GM18870 (cell line): ENCODE measurements at regions not wholly inside any gene's neighbourhood (a gene's known extent, or its start where the extent isn't known, plus 50 kb on each side); places are given as distances from the start of the nearest gene placed in this dataset.
A peak's percentile ranks its signal among the peaks of the same experiment; 100 is the strongest.
"Not testable (repeated sequence)": the region's sequence is repeated elsewhere in the genome, so short reads cannot be mapped to it uniquely, and the experiment has no call there.

Experiments
- ATAC-seq: cut with Tn5 transposase; IDR thresholded peaks from one replicate; pipeline ENCODE4 v1.9.1; 2021; ENCODE audit warnings: moderate library complexity; ENCODE audit not compliant: unreplicated experiment

DNA sequence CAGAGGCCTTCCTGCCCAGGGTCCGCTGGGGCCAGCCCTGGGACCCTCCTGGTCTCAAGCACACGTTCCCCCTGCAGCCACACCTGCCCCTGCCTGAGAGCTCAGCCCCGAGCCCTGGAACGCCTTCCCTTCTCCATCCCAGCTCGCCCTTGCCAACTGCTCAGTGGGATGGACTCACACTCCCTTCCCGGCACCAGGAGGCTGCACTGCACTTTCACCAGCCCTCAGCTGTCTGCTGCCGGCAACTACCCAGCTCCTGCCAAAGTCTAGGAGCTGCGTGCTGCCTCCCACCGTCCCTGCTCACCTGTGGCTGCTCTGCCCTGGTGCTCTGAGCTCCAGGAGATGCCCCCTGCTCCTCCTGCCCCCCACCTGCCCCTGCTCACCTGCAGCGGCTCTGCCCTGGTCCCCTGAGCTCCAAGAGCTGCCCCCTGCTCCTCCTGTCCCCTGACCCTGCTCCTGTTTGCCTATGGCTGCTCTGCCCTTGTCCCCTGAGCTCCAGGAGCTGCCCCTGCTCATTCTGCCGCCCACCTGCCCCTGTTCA lies 246.4 kb downstream of the TMEM121 start:
- not testable (repeated sequence) for ATAC-seq

GRCh38 chr14:105773584-105773983 lies 247.2 kb downstream of the TMEM121 start:
- ATAC-seq: no peak

DNA sequence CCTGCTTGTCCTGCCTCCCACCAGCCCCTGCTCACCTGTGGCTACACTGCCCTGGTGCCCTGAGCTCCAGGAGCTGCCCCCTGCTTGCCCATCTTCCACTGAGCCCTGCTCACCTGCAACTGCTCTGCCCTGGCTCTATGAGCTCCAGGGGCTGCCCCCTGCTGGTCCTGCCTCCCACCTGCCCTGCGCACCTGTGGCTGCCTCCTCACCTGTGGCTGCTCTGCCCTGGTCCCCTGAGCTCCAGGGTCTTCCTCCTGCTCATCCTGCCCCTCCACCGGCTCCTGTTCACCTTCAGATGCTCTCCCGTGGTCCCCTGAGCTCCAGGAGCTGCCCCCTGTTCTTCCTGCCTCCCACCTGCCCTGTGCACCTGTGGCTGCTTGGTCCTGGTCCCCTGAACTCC lies 247.6 kb downstream of the TMEM121 start:
- ATAC-seq: no peak

- not testable (repeated sequence) for ATAC-seq
Observed at GRCh38 chr14:105774585-105775348, 248.4 kb downstream of the TMEM121 start.

DNA sequence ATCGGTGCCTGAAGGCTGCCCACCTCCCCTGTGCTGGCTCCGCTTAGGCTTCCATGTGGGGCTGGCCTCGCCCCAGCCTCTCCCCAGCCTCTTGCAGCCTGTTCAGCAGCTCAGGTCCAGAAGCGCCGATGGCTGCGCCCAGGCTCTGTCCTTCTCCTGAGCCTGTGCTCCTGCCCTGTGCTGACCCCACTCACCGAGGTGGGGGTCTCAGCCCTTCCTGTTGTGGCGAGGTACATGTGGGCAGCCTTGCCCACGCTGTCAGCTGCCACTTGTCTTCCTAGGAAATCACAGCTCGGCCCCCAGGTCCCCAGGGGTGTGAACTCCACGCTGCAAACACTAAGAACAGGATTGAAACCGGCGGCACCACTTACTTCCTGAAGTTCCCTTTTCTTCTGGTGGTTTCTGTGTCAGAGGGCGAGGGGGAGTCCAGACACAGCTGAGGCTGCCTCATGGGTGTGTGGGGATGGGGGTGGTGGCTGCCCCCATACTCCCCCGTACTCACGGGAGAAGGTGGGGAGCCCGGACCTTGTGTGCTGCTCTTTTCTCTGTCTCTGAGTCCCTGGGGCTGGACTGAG lies 249.1 kb downstream of the TMEM121 start:
- ATAC-seq: not testable (repeated sequence)

- not testable (repeated sequence) for ATAC-seq
Observed at GRCh38 chr14:105776112-105776511, 249.7 kb downstream of the TMEM121 start.

DNA sequence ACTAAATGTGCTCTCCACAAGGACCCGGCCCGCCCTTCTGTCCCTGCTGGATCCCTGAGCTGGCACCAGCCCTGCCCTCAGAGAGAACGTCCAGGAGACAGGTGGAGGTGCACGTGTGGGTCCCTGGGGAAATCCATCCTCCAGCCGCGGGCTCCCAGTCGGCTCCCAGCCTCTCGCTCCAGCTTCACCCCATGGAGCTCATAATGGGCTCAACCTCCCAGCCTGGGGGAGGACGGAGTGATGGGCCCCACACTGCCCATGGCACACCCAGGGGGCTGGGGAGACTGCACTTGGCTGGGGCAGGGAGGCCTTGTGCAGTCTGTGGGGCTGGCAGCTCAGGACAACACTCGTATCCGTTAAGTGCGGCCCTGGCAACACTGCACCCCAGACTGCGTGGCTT lies 250.5 kb downstream of the TMEM121 start:
- ATAC-seq: no peak

DNA sequence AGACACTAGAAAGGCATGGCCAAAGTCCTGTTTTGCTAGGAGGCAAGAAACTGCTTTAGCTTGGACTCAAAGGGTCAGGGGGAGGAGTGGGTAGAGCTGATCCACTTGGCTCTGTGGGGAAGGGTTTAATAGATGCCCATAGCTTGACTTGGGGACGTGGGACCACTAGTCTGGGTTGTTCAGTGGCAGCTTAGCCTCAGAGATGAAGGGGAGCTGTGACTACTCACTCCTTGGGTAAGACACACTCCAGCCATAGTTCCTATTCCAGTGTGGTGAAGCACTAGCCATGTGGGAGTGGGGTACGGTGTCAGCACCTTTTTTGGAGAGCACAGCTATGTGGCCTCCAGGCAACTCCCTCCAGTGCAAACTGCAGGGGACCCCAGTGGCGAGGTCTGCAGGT lies 257.3 kb downstream of the TMEM121 start:
- no peak for ATAC-seq

DNA sequence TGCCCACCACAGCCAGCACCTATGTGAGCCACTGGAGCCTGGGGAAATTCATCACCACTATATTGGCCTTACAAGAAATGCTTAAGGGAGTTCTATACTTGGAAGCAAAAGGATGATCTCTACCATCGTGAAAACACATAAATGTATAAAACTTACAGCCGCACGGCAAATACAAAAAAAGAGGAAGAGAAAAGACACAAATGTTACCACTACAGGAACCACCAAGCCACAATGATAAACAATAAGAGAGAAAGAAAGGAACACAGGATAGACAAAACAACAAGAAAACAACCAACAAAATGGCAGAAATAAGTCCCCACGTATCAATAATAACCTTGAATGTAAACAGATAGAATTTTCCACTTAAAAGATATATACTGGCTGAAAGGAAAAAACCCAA lies 267.5 kb downstream of the TMEM121 start:
- no peak for ATAC-seq

DNA sequence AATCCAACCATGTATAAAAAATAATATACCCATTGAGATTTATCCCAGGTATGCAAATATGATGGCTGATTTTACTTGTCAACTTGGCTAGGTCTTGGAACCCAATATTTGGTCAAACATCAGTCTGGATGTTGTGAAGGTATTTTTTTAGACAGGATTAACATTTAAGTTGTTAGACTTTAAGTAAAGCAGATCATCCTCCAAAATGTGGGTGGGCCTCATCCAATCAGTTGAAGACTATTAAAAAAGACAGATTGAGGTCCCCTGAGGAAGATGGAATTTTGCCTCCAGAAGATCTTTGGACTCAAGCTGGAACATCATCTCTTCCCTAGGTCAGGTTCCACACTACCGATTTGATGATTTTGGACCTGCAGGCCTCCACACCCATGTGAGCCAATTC lies 271.2 kb downstream of the TMEM121 start:
- no peak for ATAC-seq

DNA sequence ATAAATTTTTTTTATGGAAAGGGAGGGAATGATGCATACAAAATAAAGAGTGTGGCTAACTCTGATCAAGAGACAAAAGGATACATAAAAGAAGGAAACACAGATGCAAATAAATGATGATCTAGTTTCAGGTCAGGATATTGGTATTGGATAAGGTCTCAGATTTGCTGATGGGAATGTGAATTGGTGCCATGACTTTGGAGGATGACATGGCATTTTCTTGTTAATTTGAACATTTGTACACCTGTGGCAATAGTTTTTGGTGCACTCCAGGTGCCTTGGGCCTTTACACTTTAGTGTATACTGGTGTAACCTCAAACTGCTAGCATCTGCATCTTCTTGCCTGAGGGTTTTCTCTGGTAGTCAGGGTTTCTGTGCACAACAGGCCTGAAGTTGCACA lies 279.3 kb downstream of the TMEM121 start:
- no peak for ATAC-seq

- ATAC-seq: no peak
Observed at GRCh38 chr14:105806568-105806967, 280.2 kb downstream of the TMEM121 start.

GRCh38 chr14:105817971-105818711 lies 291.8 kb downstream of the TMEM121 start:
- peak; percentile 75 for ATAC-seq

- ATAC-seq: no peak
Observed at GRCh38 chr14:105818712-105819005, 292.3 kb downstream of the TMEM121 start.

DNA sequence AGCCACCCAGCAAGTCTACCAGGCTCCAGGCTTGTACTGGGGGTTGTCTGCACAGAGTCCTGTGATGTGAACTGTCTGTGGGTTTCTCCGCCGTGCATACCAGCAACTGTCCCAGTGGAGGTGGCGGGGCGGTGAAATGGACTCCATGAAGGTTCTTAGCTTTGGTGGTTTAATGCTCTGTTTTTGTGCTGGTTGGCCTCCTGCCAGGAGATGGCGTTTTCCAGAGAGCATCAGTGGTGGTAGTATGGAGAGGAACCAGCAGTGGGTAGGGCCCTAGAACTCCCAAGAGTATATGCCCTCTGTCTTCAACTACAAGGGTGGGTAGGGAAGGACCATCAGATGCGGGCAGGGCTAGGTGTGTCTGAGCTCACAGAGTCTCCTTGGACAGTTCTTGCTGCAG lies 303.8 kb downstream of the TMEM121 start:
- no peak for ATAC-seq

DNA sequence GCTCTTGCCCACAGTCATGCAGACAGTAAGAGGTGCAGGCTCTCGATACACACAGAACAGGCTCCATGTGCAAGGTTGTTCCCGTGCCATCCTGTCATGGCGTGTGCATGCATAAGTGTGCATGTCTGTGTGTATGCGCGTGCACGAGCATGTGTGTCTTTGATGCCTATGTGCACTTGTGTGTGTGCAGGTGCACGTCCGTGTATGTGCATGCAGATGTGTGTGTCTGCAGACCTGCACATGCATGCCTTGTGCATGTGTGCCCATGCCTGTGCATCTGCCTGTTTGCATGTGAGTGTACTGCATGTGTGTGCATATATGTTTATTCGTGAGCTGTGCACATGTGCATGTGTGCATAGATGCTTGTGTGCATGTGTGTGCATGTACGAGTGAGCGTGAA lies 309.8 kb downstream of the TMEM121 start:
- ATAC-seq: no peak

- ATAC-seq: no peak
Observed at GRCh38 chr14:105836730-105837129, 310.3 kb downstream of the TMEM121 start.

DNA sequence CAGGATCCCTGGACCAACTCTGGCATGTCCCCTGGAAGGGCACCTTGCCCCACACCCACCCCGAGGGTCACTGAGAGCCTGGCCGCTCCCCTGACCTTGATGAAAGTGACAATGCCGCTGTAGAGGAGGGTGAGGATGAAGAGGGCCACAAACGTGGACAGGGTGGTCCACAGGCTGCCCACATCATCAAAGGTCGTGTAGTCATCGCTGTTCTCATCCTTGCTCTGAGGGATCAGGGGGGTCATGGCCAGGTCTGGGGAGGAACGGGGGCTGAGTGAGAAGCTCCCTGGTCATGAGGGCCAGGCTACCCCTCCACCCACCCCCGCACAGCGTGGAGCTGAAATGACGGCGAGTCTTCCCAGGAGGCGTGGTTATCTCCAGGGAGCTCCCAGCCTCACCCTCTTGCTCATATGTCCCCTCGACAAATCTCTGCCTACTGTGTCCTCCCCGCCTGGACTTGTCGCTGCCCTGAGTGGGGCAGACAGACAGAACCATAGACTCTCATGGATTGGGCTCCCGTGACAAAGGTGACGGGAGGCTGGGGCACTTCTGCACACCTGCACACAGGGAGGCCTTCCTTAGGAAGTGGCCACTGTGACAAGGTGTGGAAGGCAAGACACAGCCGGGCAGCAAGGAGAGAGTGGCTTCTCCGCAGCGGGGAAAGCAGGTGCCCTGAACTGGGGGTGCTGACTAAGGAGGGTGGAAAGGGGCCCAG lies 311.1 kb downstream of the TMEM121 start:
- no peak for ATAC-seq

GRCh38 chr14:105838107-105838506 lies 311.7 kb downstream of the TMEM121 start:
- ATAC-seq: no peak

GRCh38 chr14:105838591-105839424 lies 312.4 kb downstream of the TMEM121 start:
- ATAC-seq: no peak
